Calu3 (cell line): ENCODE measurements at regions not wholly inside any gene's neighbourhood (a gene's known extent, or its start where the extent isn't known, plus 50 kb on each side); places are given as distances from the start of the nearest gene placed in this dataset.

ENCODE experiments used
- BruUV-seq: library from RNA; stranded (reverse); fragments of 400-500 nt; replicated peaks from 2 replicates; lab custom pipeline; 2021; lab: Mats Ljungman, UMichigan
- CTCF ChIA-PET: fragments of 300-600 bp; sonication (Branson Sonifier 250); formaldehyde crosslinking; loops from one replicate; lab custom pipeline; 2022; ENCODE audit warnings: antibody characterized with exemption; lab: Charles Lee
- DNase-seq: peaks from one replicate; pipeline ENCODE4 v3.0.0; 2022
- H3K27ac Mint-ChIP-seq: one replicate; pipeline ENCODE4 v1.8.0; 2022; ENCODE audit warnings: mixed read lengths; ENCODE audit not compliant: unreplicated experiment
- H3K27me3 Mint-ChIP-seq: one replicate; pipeline ENCODE4 v1.8.0; 2022; ENCODE audit warnings: mixed read lengths; ENCODE audit not compliant: unreplicated experiment
- H3K36me3 Mint-ChIP-seq: one replicate; pipeline ENCODE4 v1.8.0; 2022; ENCODE audit warnings: mild to moderate bottlenecking, moderate library complexity, mixed read lengths; ENCODE audit not compliant: insufficient read depth, unreplicated experiment
- H3K4me1 Mint-ChIP-seq: one replicate; pipeline ENCODE4 v1.8.0; 2022; ENCODE audit warnings: mild to moderate bottlenecking, low read depth, mixed read lengths; ENCODE audit not compliant: unreplicated experiment
- H3K4me3 Mint-ChIP-seq: one replicate; pipeline ENCODE4 v1.8.0; 2022; ENCODE audit warnings: mild to moderate bottlenecking, low read depth, moderate library complexity, mixed read lengths; ENCODE audit not compliant: unreplicated experiment
- H3K9me3 Mint-ChIP-seq: one replicate; pipeline ENCODE4 v1.8.0; 2022; ENCODE audit warnings: low read depth, mixed read lengths; ENCODE audit not compliant: unreplicated experiment
- CTCF ChIP-seq: fragments of 200-600 bp; IDR thresholded peaks from one replicate; pipeline ENCODE4 v1.8.0; 2022; ENCODE audit warnings: antibody characterized with exemption; ENCODE audit not compliant: unreplicated experiment
- intact Hi-C: fragments of 100-400 bp; cut with micrococcal nuclease; formaldehyde crosslinking; loops from one replicate; pipeline ENCODE4 v1.10.0; 2022; ENCODE audit not compliant: unreplicated experiment

- BruUV-seq, result no TSS peak
- Mint-ChIP-seq H3K36me3 (no peaks in the 10 kb centered on the region), H3K27me3 (no peaks in the 10 kb centered on the region), H3K4me3 (no peak overlapping the region), H3K27ac (no peak overlapping the region), H3K4me1 (no peaks in the 10 kb centered on the region), H3K9me3 (peaks cover 2% of the 10 kb centered on the region)
- CTCF ChIA-PET, result no interaction called here
- intact Hi-C loops, result no loop called here
- DNase-seq, result no peak
- TF ChIP-seq CTCF, result no peak
These were observed 457.2 kb upstream of the TRIB2 start for GRCh38 chr2:12259493-12259892.

- Mint-ChIP-seq H3K27ac (no peak overlapping the region), H3K4me1 (no peaks in the 10 kb centered on the region), H3K27me3 (no peaks in the 10 kb centered on the region), H3K9me3 (peaks cover 2% of the 10 kb centered on the region), H3K36me3 (no peaks in the 10 kb centered on the region), H3K4me3 (no peak overlapping the region)
- CTCF ChIA-PET, result no interaction called here
- intact Hi-C loops, result no loop called here
- no peak for TF ChIP-seq CTCF
- DNase-seq, result no peak
- BruUV-seq, result no TSS peak
These were observed 454.6 kb upstream of the TRIB2 start for GRCh38 chr2:12261986-12262680.

GRCh38 chr2:12262681-12263436, 453.9 kb upstream of the TRIB2 start:
- Mint-ChIP-seq H3K9me3 (peaks cover 2% of the 10 kb centered on the region), H3K4me3 (no peak overlapping the region), H3K27me3 (no peaks in the 10 kb centered on the region), H3K4me1 (no peaks in the 10 kb centered on the region), H3K27ac (no peak overlapping the region), H3K36me3 (no peaks in the 10 kb centered on the region)
- CTCF ChIA-PET, result no interaction called here
- no TSS peak for BruUV-seq
- intact Hi-C loops, result no loop called here
- no peak for TF ChIP-seq CTCF
- DNase-seq, result no peak

- no peak for DNase-seq
- H3K9me3 Mint-ChIP-seq, result peaks cover 2% of the 10 kb centered on the region
- BruUV-seq, result no TSS peak
- no peaks in the 10 kb centered on the region for H3K36me3 Mint-ChIP-seq
- intact Hi-C loops, result no loop called here
- no peaks in the 10 kb centered on the region for H3K27me3 Mint-ChIP-seq
- no peak overlapping the region for H3K27ac Mint-ChIP-seq
- no peak overlapping the region for H3K4me3 Mint-ChIP-seq
- no peaks in the 10 kb centered on the region for H3K4me1 Mint-ChIP-seq
- no peak for TF ChIP-seq CTCF
- CTCF ChIA-PET, result no interaction called here
These were observed 453.0 kb upstream of the TRIB2 start for GRCh38 chr2:12263730-12264129.
